ENCODE measurements at regions not wholly inside any gene's neighbourhood (a gene's known extent, or its start where the extent isn't known, plus 50 kb on each side); places are given as distances from the start of the nearest gene placed in this dataset.
"Not testable (repeated sequence)": the region's sequence is repeated elsewhere in the genome, so short reads cannot be mapped to it uniquely, and the experiment has no call there.

GRCh38 chr3:39727415-39727814 is 82.0 kb upstream of the MYRIP start:
- no peak for DNase-seq (ENCODE audit: low read depth in 1 of 2, low spot score in 1 of 2)
- no peak for TF ChIP-seq CTCF (IDR thresholded peaks at IDR 0.05; ENCODE audit: insufficient read depth, low read length)
- no peak for TF ChIP-seq POLR2AphosphoS5 (IDR thresholded peaks at IDR 0.05; ENCODE audit: low read depth)
- TF ChIP-seq REST (IDR thresholded peaks at IDR 0.05; ENCODE audit: insufficient replicate concordance, low read depth): no peak
- TF ChIP-seq GABPA (IDR thresholded peaks at IDR 0.05; ENCODE audit: low read depth): no peak
- no peak for TF ChIP-seq SPI1 (IDR thresholded peaks at IDR 0.05; ENCODE audit: borderline replicate concordance, low read depth)
- no peak overlapping the region for H3K4me3 ChIP-seq (replicated peaks; ENCODE audit: insufficient read depth, low read length)
- no peaks in the 10 kb centered on the region for H3K27me3 ChIP-seq (ENCODE audit: insufficient read depth, poor library complexity, severe bottlenecking)
- no peak overlapping the region for H3K27ac ChIP-seq (replicated peaks)

- DNase-seq (ENCODE audit: low read depth in 1 of 2, low spot score in 1 of 2): no peak
- Histone ChIP-seq H3K4me3 (replicated peaks; ENCODE audit: insufficient read depth, low read length) (no peak overlapping the region), H3K27ac (replicated peaks) (no peak overlapping the region), H3K27me3 (ENCODE audit: insufficient read depth, poor library complexity, severe bottlenecking) (peaks cover 2% of the 10 kb centered on the region)
- TF ChIP-seq SPI1 (IDR thresholded peaks at IDR 0.05; ENCODE audit: borderline replicate concordance, low read depth) (no peak), POLR2AphosphoS5 (IDR thresholded peaks at IDR 0.05; ENCODE audit: low read depth) (no peak), GABPA (IDR thresholded peaks at IDR 0.05; ENCODE audit: low read depth) (no peak), REST (IDR thresholded peaks at IDR 0.05; ENCODE audit: insufficient replicate concordance, low read depth) (no peak), CTCF (IDR thresholded peaks at IDR 0.05; ENCODE audit: insufficient read depth, low read length) (no peak)
These were observed 75.6 kb upstream of the MYRIP start for GRCh38 chr3:39733804-39734203.

- not testable (repeated sequence) for H3K27ac ChIP-seq (replicated peaks); H3K4me3 ChIP-seq (replicated peaks; ENCODE audit: insufficient read depth, low read length); DNase-seq (ENCODE audit: low read depth in 1 of 2, low spot score in 1 of 2); H3K27me3 ChIP-seq (ENCODE audit: insufficient read depth, poor library complexity, severe bottlenecking)
These were observed 69.8 kb upstream of the MYRIP start for GRCh38 chr3:39739658-39740057.

- no peak for DNase-seq (ENCODE audit: low read depth in 1 of 2, low spot score in 1 of 2)
- TF ChIP-seq POLR2AphosphoS5 (IDR thresholded peaks at IDR 0.05; ENCODE audit: low read depth): no peak
- TF ChIP-seq SPI1 (IDR thresholded peaks at IDR 0.05; ENCODE audit: borderline replicate concordance, low read depth): no peak
- no peak for TF ChIP-seq REST (IDR thresholded peaks at IDR 0.05; ENCODE audit: insufficient replicate concordance, low read depth)
- TF ChIP-seq GABPA (IDR thresholded peaks at IDR 0.05; ENCODE audit: low read depth): no peak
- TF ChIP-seq CTCF (IDR thresholded peaks at IDR 0.05; ENCODE audit: insufficient read depth, low read length): no peak
- Histone ChIP-seq H3K4me3 (replicated peaks; ENCODE audit: insufficient read depth, low read length) (no peak overlapping the region), H3K27me3 (ENCODE audit: insufficient read depth, poor library complexity, severe bottlenecking) (no peaks in the 10 kb centered on the region), H3K27ac (replicated peaks) (no peak overlapping the region)
These were observed 64.7 kb upstream of the MYRIP start for GRCh38 chr3:39744746-39745145.
